A549 (cell line): ENCODE measurements at regions not wholly inside any gene's neighbourhood (a gene's known extent, or its start where the extent isn't known, plus 50 kb on each side); places are given as distances from the start of the nearest gene placed in this dataset.
A peak's percentile ranks its signal among the peaks of the same experiment; 100 is the strongest.

ENCODE experiments used
- ATAC-seq, 2 experiments: fragments of 200-7000 bp in 1 of 2; fragments of >200 bp in 1 of 2; cut with Nextera tagmentation in 1 of 2; cut with Tn5 transposase in 1 of 2; 3 replicates each; pipeline versions ENCODE4 v1.8.0 to v1.9.1; 2018 to 2020; ENCODE audit warnings: mild to moderate bottlenecking in 1 of 2, moderate library complexity in 1 of 2
- CTCF ChIA-PET: fragments of 300-600 bp; sonication (Branson Sonifier 250); formaldehyde crosslinking; extraction: SDS; loops from one replicate; lab custom pipeline; 2021; ENCODE audit warnings: antibody characterized with exemption, inconsistent platforms; lab: Yijun Ruan, JAX
- POLR2A ChIA-PET: fragments of 350-600 bp; formaldehyde crosslinking; extraction: SDS; loops from one replicate; lab custom pipeline; 2021; ENCODE audit warnings: antibody characterized with exemption, inconsistent platforms; lab: Yijun Ruan, JAX
- DNase-seq, 2 experiments: peaks; one replicate each; pipeline versions ENCODE4 v3.0.0 to v3.0.0-alpha.2; 2011 to 2016; ENCODE audit warnings: low read depth in 1 of 2, low spot score in 1 of 2
- FAIRE-seq: peaks from 2 replicates; lab custom pipeline; 2011; peaks lifted over from hg19 to GRCh38; lab: Jason Lieb, UNC
- H3K27ac ChIP-seq, 2 experiments: fragments of >200 bp; sonication (Bioruptor Twin); formaldehyde crosslinking; 3 replicates each; pipeline ENCODE4 v1.5.1; 2016 to 2017
- H3K4me1 ChIP-seq: fragments of >200 bp; sonication (Bioruptor Twin); formaldehyde crosslinking; 3 replicates; pipeline ENCODE4 v1.6.1; 2016
- H3K4me2 ChIP-seq: fragments of >200 bp; sonication (Bioruptor Twin); formaldehyde crosslinking; 3 replicates; pipeline ENCODE4 v1.6.1; 2016
- H3K4me3 ChIP-seq: fragments of >200 bp; sonication (Bioruptor Twin); formaldehyde crosslinking; 3 replicates; pipeline ENCODE4 v1.5.1; 2016
- H3K9me3 ChIP-seq: fragments of >200 bp; sonication (Bioruptor Twin); formaldehyde crosslinking; 3 replicates; pipeline ENCODE4 v1.6.1; 2016
- BCL3 ChIP-seq: fragments of >200 bp; sonication (Bioruptor Twin); formaldehyde crosslinking; IDR thresholded peaks from 3 replicates; pipeline ENCODE4 v1.6.1; 2016
- BHLHE40 ChIP-seq: IDR thresholded peaks from 2 replicates; pipeline ENCODE4 v1.6.1; 2012; ENCODE audit warnings: low read depth, low read length, inconsistent platforms
- CBX8 ChIP-seq: fragments of 200-600 bp; sonication (generic); IDR thresholded peaks from 2 replicates; pipeline ENCODE4 v1.6.1; 2016
- CEBPB ChIP-seq, 2 experiments: fragments of >200 bp in 1 of 2; sonication (Bioruptor Twin) in 1 of 2; formaldehyde crosslinking in 1 of 2; IDR thresholded peaks; 2 replicates each; pipeline ENCODE4 v1.6.1; 2012 to 2016
- CTCF ChIP-seq: fragments of >200 bp; sonication (Bioruptor Twin); formaldehyde crosslinking; IDR thresholded peaks from 3 replicates; pipeline ENCODE4 v1.5.1; 2016
- E2F6 ChIP-seq: IDR thresholded peaks from 2 replicates; pipeline ENCODE4 v1.6.1; 2012; ENCODE audit warnings: low read depth, borderline replicate concordance
- ELK1 ChIP-seq: fragments of 150-350 bp; IDR thresholded peaks from 2 replicates; pipeline ENCODE4 v1.6.1; 2014; ENCODE audit warnings: low read depth, mild to moderate bottlenecking, low read length
- FOSB ChIP-seq: fragments of 250-450 bp; sonication (Bioruptor Pico); IDR thresholded peaks from 2 replicates; pipeline ENCODE4 v1.5.0; 2020; ENCODE audit warnings: mild to moderate bottlenecking, moderate library complexity
- FOXS1 ChIP-seq: fragments of 250-450 bp; sonication (Bioruptor Pico); IDR thresholded peaks from 2 replicates; pipeline ENCODE4 v1.5.0; 2020; ENCODE audit warnings: mild to moderate bottlenecking, moderate library complexity
- HES2 ChIP-seq: fragments of >200 bp; sonication (Bioruptor Twin); formaldehyde crosslinking; IDR thresholded peaks from 2 replicates; pipeline ENCODE4 v1.6.1; 2016
- HOXB13 ChIP-seq: fragments of 250-450 bp; sonication (Bioruptor Pico); IDR thresholded peaks from 2 replicates; pipeline ENCODE4 v1.5.0; 2020; ENCODE audit warnings: low read depth, mild to moderate bottlenecking, moderate library complexity
- HOXB5 ChIP-seq: fragments of 250-450 bp; sonication (Bioruptor Pico); IDR thresholded peaks from 2 replicates; pipeline ENCODE4 v1.5.0; 2020; ENCODE audit warnings: mild to moderate bottlenecking, moderate library complexity
- KDM1A ChIP-seq: fragments of 200-600 bp; sonication (generic); IDR thresholded peaks from 2 replicates; pipeline ENCODE4 v1.6.1; 2016; ENCODE audit warnings: low read depth, mild to moderate bottlenecking
- PBX3 ChIP-seq: IDR thresholded peaks from 2 replicates; pipeline ENCODE4 v1.6.1; 2012
- PHF8 ChIP-seq: fragments of 200-600 bp; sonication (generic); IDR thresholded peaks from 2 replicates; pipeline ENCODE4 v1.6.1; 2016; ENCODE audit warnings: low read depth, mild to moderate bottlenecking, antibody characterized with exemption, moderate library complexity, borderline replicate concordance
- POLR2A ChIP-seq: IDR thresholded peaks from 2 replicates; pipeline ENCODE4 v1.6.1; 2012; ENCODE audit warnings: mild to moderate bottlenecking, low read length
- RAD21 ChIP-seq, 2 experiments: fragments of >200 bp in 1 of 2; sonication (Bioruptor Twin) in 1 of 2; formaldehyde crosslinking in 1 of 2; IDR thresholded peaks in 1 of 2; conservative IDR thresholded peaks in 1 of 2; 2 replicates in 1 of 2; 3 replicates in 1 of 2; pipeline ENCODE4 v1.6.1; 2012 to 2018; ENCODE audit warnings: inconsistent platforms in 1 of 2
- REST ChIP-seq: fragments of 200-600 bp; sonication (generic); IDR thresholded peaks from 2 replicates; pipeline ENCODE4 v1.6.1; 2016; ENCODE audit warnings: antibody characterized with exemption, mild to moderate bottlenecking, moderate library complexity
- SMC3 ChIP-seq: fragments of >200 bp; sonication (Bioruptor Twin); formaldehyde crosslinking; IDR thresholded peaks from 3 replicates; pipeline ENCODE4 v1.6.1; 2018; ENCODE audit warnings: inconsistent platforms
- WGBS: methylation state at CpG from one replicate; pipeline ENCODE4 v1.1.6; 2017; ENCODE audit errors: missing lambda C conversion rate; 5-methylcytosine and 5-hydroxymethylcytosine counted together

GRCh38 chr15:70602834-70603560 lies 160.4 kb downstream of the UACA start:
- Histone ChIP-seq H3K4me1 (peaks cover 12% of the 10 kb centered on the region; the same call in 2 of the 3 replicates), H3K4me3 (no peak overlapping the region)
- no peak for DNase-seq
- CTCF ChIA-PET: interaction anchor here (0.6 to 1.7 kb wide), 2 partner anchors 18 to 136 kb away, joined by 3 to 4 read pairs; no protein-coding TSS in a partner anchor
- TF ChIP-seq BHLHE40 (no peak), CEBPB (IDR thresholded peaks at IDR 0.05) (no peak), FOSB (CRISPR knock-in tag) (no peak), POLR2A (no peak), CTCF (no peak), HOXB5 (no peak), PHF8 (no peak), HES2 (no peak)
- TF ChIP-seq, all 56 proteins: peak for 0
- Histone ChIP-seq H3K4me2 (no peak overlapping the region), H3K27ac (no peak overlapping the region), H3K9me3 (peaks cover 13% of the 10 kb centered on the region; the same call in 1 of the 3 replicates)
- POLR2A ChIA-PET: no interaction called here
- 75% methylated on average over 12 of the region's 12 CpGs for WGBS
- FAIRE-seq: peak; percentile 77
- 0 out of 6 replicates have a peak, but pooled peaks of 1 of the 2 experiments have one; percentile 23 for ATAC-seq

- TF ChIP-seq HES2 (no peak), SMC3 (no peak), BCL3 (no peak), CBX8 (no peak), ELK1 (no peak), PBX3 (no peak)
- peaks cover 17% of the 10 kb centered on the region for H3K4me1 ChIP-seq
- CTCF ChIA-PET: interaction anchor here (0.6 to 1.7 kb wide), 3 partner anchors 17 to 1042 kb away, joined by 3 to 4 read pairs (median 3); no protein-coding TSS in a partner anchor
- H3K9me3 ChIP-seq: peaks cover 13% of the 10 kb centered on the region; the same call in 1 of the 3 replicates
- POLR2A ChIA-PET: no interaction called here
- no peak overlapping the region for H3K4me3 ChIP-seq
- H3K4me2 ChIP-seq: no peak overlapping the region
- FAIRE-seq (no peak), DNase-seq (no peak), ATAC-seq (no peak)
- no peak overlapping the region for H3K27ac ChIP-seq
- WGBS: 72% methylated on average over 4 of the region's 4 CpGs
These were observed 161.1 kb downstream of the UACA start for GRCh38 chr15:70602281-70602680.

GRCh38 chr15:70597945-70598344 lies 165.4 kb downstream of the UACA start:
- DNase-seq (no peak), FAIRE-seq (no peak), ATAC-seq (no peak)
- 96% methylated on average over 3 of the region's 3 CpGs for WGBS
- peaks cover 32% of the 10 kb centered on the region; the same call in 2 of the 3 replicates for H3K9me3 ChIP-seq
- ChIA-PET POLR2A (no interaction called here), CTCF (interaction anchor here (1.2 to 3.0 kb wide), 4 partner anchors 10 to 29 kb away, joined by 3 to 24 read pairs (median 12); no protein-coding TSS in a partner anchor)
- H3K4me3 ChIP-seq: no peak overlapping the region
- H3K4me2 ChIP-seq: peak overlapping the region; percentile 49; the same call in 1 of the 3 replicates
- H3K4me1 ChIP-seq: peaks cover 20% of the 10 kb centered on the region
- H3K27ac ChIP-seq: peak overlapping the region; percentile 60 to 69; a peak in 3 of 6 replicates
- no peak for TF ChIP-seq RAD21 (conservative IDR thresholded peaks at IDR 0.05 in 1 of 2, IDR thresholded peaks at IDR 0.05 in 1 of 2)
- no peak for TF ChIP-seq E2F6
- TF ChIP-seq HOXB13 (CRISPR knock-in tag): no peak
- no peak for TF ChIP-seq ELK1
- no peak for TF ChIP-seq FOXS1 (CRISPR knock-in tag)
- TF ChIP-seq REST: no peak
- TF ChIP-seq KDM1A: no peak
